Loucy (cell line): ENCODE measurements at regions not wholly inside any gene's neighbourhood (a gene's known extent, or its start where the extent isn't known, plus 50 kb on each side); places are given as distances from the start of the nearest gene placed in this dataset.
A peak's percentile ranks its signal among the peaks of the same experiment; 100 is the strongest.

ENCODE experiments used
- CTCF ChIP-seq: fragments of 200-600 bp; sonication (generic); conservative IDR thresholded peaks from 2 replicates; pipeline ENCODE4 v1.5.1; 2014; ENCODE audit warnings: mild to moderate bottlenecking, antibody characterized with exemption, low read length
- EZH2phosphoT487 ChIP-seq: fragments of 200-600 bp; IDR thresholded peaks from 2 replicates; pipeline ENCODE4 v1.6.1; 2018; ENCODE audit warnings: antibody characterized with exemption, mild to moderate bottlenecking, moderate library complexity, borderline replicate concordance

GRCh38 chr12:17954788-17955187, 135.2 kb downstream of the RERGL start:
- TF ChIP-seq CTCF (0 out of 2 replicates have a peak, but pooled peaks have one; percentile 8), EZH2phosphoT487 (no peak)
